WI38 (cell line): ENCODE measurements at regions not wholly inside any gene's neighbourhood (a gene's known extent, or its start where the extent isn't known, plus 50 kb on each side); places are given as distances from the start of the nearest gene placed in this dataset.

Experiments
- H3K4me3 ChIP-seq: 2 replicates; pipeline ENCODE4 v1.5.1; 2011; ENCODE audit warnings: low read depth, mild to moderate bottlenecking, control low read depth, low read length
- TF ChIP-seq, protein P1 (sequence below): IDR thresholded peaks from 2 replicates; pipeline ENCODE4 v1.5.1; 2012; ENCODE audit warnings: low read depth, mild to moderate bottlenecking, control low read depth, low read length

DNA sequence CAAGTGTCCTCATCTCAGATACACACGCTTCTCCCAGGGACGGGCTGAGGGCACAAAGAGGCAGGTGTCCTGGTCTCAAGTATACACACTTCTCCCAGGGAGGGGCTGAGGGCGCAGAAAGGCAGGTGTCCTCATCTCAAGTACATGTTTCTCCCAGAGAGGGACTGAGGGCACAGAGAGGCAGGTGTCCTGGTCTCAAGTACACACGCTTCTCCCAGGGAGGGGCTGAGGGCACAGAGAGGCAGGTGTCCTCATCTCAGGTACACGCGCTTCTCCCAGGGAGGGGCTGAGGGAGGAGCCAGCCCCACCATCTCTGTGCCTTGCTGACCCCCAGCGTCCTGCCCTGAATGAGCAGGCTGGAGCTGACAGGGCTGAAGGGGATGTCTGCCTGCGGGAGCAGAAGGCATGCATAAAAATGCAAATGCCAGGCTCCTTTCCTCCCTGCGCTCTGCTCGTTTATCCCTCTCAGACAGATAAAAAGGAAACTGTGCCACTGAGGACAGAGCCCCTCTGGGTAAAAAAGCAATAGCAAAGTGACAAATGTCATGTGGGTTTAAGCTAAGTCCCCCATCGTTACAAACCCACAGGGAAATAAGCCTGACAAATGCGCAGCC lies 96.1 kb upstream of the UQCRFS1 start:
- TF ChIP-seq, protein P1, sequence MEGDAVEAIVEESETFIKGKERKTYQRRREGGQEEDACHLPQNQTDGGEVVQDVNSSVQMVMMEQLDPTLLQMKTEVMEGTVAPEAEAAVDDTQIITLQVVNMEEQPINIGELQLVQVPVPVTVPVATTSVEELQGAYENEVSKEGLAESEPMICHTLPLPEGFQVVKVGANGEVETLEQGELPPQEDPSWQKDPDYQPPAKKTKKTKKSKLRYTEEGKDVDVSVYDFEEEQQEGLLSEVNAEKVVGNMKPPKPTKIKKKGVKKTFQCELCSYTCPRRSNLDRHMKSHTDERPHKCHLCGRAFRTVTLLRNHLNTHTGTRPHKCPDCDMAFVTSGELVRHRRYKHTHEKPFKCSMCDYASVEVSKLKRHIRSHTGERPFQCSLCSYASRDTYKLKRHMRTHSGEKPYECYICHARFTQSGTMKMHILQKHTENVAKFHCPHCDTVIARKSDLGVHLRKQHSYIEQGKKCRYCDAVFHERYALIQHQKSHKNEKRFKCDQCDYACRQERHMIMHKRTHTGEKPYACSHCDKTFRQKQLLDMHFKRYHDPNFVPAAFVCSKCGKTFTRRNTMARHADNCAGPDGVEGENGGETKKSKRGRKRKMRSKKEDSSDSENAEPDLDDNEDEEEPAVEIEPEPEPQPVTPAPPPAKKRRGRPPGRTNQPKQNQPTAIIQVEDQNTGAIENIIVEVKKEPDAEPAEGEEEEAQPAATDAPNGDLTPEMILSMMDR = no peak

DNA sequence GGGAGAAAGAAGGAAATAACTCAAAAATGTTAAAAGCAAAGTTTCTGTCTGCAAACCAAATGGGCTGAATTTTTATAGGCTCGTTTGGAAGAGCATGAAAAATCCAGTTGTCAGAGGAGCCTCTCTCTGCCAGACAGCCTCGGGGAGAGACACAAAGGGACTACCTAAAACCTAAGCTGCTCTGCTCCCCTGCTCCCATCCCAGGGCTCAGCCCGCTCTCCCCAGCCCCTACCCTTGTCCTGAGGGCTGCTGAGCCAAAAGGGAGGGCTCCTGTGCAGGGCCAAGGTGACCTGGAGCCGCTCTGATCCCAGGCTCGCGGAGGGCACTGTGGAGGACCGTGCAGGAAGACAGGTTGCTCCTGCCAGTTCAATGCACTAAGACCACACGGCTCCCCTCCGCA lies 96.7 kb upstream of the UQCRFS1 start:
- TF ChIP-seq, protein P1 = no peak
- no peak overlapping the region for H3K4me3 ChIP-seq

More for the DNA sequence above, 96.1 kb upstream of the UQCRFS1 start:
- no peak overlapping the region for H3K4me3 ChIP-seq

DNA sequence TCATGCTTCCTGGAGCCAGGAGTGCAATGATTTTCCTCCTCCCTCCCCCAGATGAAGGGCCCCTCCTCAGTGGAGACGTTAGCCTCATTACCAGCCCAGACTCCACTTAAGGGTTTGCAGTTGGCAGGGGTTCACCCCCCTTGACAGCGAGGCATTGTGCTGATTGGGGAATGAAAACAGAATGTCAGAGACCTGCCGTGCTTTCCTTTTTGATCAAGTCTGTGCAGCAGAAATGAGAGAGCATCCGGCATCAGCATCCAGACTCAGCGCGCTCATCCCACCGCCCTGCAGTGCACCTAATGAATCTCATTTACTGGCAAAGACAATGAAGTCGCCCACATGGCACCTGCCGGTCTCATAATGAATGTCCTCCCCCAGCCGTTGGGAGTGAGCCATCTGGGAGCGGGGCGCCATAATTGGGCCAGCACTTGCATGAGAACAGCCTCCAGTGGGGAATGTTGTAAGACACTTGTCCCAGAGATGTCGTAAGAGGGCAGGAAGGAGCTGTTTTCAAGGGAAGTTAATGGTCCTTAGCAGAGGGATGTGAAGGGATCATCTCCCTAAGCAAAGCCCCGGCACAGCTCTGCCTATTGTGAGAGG lies 98.3 kb upstream of the UQCRFS1 start:
- no peak overlapping the region for H3K4me3 ChIP-seq
- TF ChIP-seq, protein P1 = no peak

DNA sequence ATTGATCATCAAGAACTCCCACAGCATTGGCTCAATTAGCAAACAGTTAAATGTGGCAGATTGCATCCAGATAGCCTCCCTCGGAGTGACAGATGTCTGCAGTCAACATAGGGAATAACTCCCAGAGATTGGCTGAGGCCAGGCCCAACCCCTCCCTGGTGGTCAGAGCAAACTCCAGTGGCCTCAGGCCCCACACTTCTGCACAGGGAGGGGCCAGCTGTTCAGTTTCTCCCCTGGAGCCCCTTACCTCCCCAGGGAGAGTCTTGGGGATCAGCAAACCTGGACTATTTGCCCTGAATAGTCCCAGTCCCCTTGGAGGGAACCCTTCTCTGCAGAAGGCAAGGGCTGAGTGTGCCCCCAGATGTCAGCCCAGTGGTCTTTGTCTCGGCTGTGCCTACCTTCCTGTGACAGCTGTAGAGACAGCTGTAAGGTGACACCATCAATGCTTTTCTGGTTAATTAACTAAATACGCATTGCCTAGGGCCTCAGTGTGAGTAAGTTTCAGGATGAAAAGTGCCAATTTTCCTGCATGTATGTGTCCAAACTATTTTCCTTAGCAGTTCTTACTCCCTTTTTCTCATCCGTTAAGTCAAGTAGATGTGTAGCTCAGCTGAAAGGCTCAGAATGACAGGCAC lies 102.7 kb upstream of the UQCRFS1 start:
- H3K4me3 ChIP-seq = no peak overlapping the region
- TF ChIP-seq, protein P1 = no peak

DNA sequence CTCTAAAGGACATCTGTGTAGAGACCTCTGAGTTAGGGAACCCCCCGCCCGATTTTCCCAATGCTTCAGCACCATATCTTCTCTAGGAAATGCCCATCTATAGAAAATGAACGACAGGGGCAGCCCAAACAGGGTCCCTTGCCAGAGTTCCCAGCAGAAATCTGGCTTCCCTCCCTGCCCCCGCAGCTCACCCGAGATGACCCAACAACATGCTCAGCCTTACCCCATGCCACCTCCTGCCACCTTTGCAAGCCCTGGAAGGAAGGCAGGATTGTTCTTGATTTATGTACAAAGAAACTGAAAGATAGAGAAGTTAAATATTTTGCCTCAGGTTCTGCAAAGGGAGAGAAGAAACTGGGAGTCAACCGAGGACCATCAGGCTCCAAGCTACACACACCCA lies 105.6 kb upstream of the UQCRFS1 start:
- TF ChIP-seq, protein P1 = no peak

DNA sequence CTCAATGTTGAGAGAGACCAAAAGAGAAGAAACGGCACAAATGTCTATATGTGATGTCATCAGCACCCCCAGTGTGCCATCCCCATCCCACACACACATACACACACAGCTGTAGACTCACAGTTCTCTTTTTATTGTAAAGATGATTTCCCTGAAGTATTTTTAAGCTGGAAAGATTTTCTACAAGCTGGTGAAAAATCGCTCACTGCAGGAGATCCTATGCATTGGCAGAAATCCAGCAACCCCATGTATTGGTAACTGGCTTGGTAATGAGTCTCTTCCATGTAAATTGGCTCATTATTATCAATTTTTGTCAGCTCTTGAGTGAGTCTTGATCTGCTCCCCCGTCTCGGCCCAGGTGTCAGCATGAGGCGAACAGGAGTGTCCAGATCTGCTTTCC lies 107.1 kb upstream of the UQCRFS1 start:
- TF ChIP-seq, protein P1 = no peak
- H3K4me3 ChIP-seq = no peak overlapping the region

More for the DNA sequence above, 105.6 kb upstream of the UQCRFS1 start:
- no peak overlapping the region for H3K4me3 ChIP-seq

DNA sequence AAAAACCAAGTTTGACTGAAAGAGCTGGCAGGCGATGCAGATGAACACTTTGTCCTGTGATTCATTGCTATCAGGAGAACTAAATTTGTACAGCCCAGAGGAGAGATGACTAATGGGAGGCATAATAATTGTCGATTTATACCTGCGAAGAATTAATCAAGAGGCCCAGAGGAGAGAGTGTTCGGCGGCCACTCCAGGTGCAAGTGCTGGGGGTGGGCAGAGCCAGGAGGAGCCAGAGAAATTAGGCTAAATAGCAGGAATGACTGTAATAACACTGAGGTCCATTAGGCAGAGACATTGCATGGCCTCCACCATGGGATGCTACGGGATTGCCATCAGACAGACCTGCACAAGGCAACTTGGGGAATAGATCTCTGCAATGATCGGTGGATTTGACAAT lies 107.7 kb upstream of the UQCRFS1 start:
- no peak overlapping the region for H3K4me3 ChIP-seq
- TF ChIP-seq, protein P1 = no peak
